IPS-NIHi11 (cell line): ENCODE measurements at regions not wholly inside any gene's neighbourhood (a gene's known extent, or its start where the extent isn't known, plus 50 kb on each side); places are given as distances from the start of the nearest gene placed in this dataset.
A peak's percentile ranks its signal among the peaks of the same experiment; 100 is the strongest.

ENCODE experiments used
- DNase-seq: peaks from one replicate; pipeline ENCODE4 v3.0.0; 2012; ENCODE audit warnings: mixed read lengths, low spot score

DNA sequence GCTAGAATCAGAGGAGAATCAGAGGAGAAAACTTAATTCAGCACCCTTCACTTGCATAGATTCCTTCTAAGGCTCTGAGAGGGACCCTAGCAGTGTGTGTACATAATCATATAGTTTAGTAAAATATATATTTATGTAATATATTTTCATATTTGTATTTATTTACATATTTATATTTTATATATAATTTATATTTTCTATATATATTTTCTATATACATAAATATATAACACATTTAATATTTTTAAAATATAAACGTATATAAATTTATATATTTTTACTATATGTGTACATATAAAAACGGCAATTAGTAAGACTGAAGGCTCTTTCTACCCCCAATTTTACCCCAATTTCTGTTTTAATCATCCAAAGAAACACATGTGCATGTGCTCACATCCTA lies 80.3 kb downstream of the NXPE2 start:
- no peak for DNase-seq

DNA sequence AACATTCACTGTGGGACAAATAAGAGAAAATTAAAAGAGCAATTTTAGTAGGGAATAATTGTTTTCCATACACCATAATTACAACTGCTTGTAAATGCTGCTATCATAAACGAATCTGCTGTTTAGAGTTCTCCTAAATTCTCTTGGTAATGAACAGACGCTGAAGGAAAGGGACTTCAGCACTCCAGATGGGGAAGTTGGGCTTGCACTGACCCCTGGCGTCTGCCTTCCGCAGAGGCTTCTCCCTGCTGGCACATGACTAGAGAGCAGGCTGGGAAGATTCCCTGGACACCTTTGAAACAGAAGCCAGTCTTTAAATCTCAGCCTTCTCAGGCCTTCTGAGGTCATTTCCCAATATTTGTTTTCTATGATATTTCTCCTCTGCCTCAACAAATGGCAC lies 84.1 kb downstream of the NXPE2 start:
- peak; percentile 62 for DNase-seq

DNA sequence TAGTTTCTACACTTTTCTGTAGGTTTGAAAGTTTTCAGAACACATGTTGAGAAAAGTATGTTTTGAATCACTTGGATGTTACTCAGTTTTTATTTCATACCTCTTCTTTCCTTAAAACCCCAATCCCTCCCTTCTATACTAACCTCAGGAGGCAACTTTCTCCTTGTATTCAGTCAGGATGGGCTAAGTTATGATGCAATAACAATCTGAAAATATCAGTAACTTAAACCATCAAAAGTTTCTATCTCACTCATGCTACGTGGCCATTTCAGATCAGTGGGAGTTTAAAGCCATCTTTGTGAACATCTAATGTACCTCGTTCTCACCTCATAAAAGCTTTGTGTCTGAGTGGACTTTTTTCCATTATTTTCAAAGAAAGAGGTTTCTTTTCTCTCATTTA lies 86.2 kb downstream of the NXPE2 start:
- no peak for DNase-seq

DNA sequence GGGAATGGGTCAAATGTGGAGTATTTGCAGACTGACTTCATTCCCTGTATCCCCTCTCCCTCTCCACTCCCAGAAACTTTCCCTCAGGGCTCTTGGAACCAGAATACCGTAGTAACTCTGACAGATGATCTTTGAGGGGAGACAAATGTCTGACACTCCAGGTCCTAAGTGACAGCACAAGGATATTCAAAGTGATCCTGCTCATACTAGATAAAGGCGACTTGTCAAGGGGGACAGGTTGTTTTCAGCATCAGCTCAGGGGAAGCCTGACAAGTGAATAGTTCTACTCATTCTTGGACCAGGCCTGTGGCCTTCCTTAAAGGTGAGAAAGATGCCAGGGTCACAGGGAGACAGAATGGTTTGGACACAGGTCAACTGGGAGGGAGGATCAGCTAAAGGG lies 92.8 kb downstream of the NXPE2 start:
- no peak for DNase-seq

DNA sequence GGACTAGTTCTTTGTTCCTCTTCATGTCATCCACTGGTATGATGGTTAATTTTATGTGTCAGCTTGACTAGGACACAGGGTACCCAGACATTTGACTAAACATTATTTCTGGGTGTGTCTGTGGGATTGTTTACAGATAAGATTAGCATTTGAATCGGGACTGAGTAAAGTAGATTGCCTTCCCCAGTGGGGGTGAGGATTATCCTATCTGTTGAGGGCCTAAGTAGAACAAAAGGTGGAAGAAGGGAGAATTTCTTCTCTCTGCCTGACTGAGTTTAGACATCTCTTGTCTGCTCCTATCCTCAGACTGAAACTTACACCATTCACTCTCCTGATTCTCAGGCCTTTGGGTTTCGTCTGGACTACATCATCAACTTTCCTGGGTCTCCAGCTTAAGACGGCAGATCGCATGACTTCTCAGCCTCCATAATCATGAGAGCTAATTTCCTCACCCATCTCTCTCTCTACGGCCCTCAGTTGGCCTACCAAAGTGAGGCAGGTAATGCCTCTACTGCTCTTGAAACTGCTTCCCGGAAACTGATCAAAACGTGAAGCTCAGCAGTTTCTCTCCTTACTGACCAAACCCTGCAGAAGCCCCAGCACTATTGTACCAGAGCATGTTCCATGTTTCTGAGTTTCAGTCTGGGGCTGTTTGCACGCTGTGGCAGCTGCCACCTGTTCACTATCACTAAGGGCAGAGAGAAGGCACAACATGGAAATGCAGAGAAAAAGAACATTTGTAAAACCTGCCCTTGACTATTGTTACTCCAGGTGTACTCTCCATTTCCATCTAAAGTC lies 95.4 kb downstream of the NXPE2 start:
- no peak for DNase-seq

DNA sequence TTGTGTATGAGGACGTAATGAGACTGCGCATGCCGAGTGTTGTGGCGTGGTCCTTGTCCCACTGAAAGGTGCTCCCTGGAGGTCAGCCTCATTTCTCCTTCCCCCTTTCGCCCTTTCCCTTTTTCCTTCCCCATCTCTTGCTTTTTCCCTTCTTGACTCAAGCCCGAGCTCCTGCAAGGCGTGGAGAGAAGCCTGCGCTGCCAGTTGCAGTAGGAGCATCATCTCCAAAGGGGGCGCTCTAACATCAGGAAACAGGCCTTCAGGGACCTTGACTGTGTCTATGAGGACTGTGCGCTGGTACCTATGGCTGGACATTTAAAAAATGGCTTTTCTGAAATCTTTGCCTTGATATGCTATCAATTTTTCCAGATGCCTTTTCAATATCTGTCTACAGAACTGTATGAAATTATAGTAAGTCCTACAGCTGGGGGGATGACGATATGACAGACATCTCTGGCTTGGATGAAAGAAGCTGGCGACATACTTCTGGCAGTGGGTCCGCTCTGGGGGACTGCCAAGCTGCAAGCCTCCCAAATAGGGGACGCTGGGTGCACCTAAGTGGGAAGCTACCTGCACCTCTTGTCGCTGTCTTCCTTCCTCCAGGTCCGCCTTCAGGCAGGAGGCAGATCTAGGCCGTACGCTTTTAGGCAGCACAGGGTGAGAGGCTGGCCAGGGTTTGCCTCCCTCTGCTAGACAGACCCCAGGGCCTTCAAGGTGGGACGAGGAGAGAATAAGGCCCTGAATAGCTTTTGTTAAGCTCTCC lies 96.5 kb downstream of the NXPE2 start:
- peak; percentile 70 for DNase-seq

- no peak for DNase-seq
These were observed 97.7 kb downstream of the NXPE2 start for GRCh38 chr11:114775875-114776621.

DNA sequence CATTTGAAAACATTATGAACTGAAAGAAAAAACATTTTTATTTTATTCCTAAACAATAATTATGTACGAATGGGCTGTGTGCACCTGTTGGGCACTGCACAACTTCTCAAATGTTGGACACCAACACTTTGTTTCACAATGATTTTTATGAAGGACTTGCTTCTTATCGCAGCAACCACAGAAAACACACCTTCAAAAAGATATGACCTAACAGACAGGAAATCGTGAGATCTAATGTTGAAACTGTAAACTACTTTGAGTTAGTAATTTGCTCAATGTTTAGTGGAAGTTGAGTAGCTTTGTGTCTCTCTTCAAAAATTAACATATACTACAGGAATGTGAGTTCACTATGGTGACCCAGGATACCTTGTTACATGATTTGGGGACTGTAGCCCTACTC lies 98.6 kb downstream of the NXPE2 start:
- DNase-seq, result no peak

- DNase-seq, result no peak
These were observed 100.9 kb downstream of the NXPE2 start for GRCh38 chr11:114779189-114779588.

DNA sequence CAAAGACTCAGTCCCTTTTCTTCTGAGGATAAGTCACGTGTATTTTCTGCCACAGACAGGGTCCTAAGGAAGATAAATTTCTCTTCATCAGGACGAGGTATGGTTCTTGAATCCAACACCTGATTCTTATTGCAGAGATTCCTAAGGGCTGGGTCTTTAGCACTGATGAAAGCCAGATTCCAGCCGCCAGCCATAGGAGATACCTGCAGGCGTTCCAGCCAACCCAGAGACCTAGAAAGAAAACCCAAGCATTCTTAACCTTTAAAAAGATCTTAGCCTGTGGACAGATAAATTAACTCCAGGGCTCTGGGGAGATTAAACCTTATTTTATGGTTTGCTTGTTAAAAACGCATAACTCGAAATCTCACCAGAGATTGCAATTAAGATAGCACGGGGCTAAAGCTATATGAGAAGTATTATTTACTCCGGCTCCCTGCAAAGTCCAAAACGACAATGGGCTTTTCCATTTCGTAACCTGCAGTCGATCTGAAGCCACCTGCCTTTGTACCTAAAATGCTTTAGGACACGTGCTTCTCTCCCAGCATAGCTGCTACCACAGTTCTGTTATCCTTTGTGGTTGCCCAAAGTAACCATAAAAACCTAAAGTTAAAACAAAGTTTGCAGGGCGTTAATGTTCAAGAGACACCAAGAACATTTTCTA lies 104.5 kb downstream of the NXPE2 start:
- DNase-seq, result no peak

- no peak for DNase-seq
These were observed 105.5 kb downstream of the NXPE2 start for GRCh38 chr11:114783805-114784204.

GRCh38 chr11:114784216-114784615 lies 105.9 kb downstream of the NXPE2 start:
- DNase-seq, result no peak

GRCh38 chr11:114784891-114785290 lies 106.6 kb downstream of the NXPE2 start:
- DNase-seq, result no peak

- no peak for DNase-seq
These were observed 107.5 kb downstream of the NXPE2 start for GRCh38 chr11:114785820-114786219.

DNA sequence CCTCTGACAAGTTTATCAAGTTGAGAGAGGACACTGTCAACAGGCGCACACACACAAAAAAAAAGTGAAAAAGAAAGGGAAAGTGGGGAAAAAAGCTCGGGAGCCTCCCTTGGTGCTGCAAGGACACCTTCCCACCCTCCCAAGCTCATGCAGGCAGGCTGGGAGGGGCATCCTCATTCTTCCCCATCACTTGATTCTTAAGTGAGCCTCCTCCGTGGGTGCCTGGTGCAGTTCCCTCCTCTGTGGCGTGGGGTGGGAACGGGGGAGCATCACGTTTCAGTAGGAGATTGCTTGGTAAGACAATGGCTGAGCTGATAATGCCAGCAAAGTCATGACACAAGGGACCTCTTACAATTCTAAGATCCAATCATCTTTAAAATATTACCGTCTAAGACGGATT lies 108.8 kb downstream of the NXPE2 start:
- no peak for DNase-seq

- no peak for DNase-seq
These were observed 112.6 kb downstream of the NXPE2 start for GRCh38 chr11:114790910-114791309.

DNA sequence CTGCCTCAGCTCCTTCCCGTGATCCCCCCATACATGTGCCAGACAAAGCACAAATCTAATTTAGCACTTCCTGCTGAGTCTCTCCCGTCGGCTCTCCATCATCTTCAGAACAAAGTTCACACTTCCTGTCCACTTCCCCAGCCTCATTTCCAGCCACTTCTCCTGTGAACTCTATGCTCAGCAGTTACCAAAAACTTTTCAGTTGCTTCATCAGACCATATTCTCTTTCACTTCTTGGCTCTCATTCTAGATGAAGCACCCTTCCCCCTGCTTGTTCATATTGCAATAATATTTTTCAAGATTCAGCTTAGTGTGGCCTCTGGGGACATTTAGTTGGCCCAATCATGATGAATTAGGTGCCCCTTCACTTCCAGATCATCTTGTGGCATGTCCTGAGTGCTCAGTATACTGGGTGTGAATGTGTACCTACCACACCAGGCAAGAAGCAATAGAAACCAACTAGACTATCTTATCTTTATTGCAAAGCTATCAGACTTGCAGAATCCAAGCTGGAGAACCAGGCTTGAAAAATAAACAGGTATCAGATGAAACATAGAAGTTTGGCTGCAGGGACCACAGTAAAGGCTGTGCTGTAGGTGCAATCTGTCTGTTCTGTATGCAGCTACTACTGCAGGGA lies 115.8 kb downstream of the NXPE2 start:
- no peak for DNase-seq

- no peak for DNase-seq
These were observed 118.8 kb downstream of the NXPE2 start for GRCh38 chr11:114796954-114797721.

DNA sequence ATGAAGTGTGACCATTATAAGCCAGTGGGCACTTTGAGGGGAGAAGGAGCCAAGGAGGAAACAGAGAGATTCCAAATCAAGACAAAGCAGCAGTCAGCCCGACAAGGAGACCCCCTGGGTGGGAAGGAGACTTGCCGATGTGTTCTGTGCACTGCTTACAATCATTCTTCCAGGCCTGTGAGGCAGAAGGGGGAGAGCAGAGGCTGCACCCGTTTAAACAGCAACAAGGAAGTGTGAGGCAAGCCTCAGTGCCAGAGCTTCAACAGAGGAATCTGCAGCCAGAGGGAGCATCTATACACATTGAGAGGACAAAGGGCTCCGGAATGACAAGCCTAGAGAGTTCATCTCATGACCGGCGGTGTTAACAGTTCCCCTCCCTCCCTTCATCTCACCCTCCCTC lies 121.1 kb downstream of the NXPE2 start:
- peak; percentile 51 for DNase-seq

DNA sequence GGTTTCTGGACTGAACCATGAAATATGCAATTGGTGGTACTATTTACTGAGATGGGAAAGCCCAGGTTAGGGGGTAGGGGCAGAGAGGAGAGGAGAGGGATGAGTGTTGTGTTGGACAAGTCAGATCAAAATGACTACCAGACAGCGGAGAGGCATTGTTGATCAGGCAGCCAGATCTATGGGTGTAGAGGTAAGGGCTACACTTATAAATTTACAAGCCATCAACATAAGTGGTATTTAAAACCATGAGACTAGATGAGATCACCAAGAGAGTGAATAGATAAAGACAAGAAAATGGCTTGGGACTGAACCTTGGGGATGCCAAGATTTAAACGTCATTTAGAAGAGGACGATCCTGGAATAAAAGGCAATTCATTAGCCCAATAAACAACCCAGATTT lies 123.4 kb downstream of the NXPE2 start:
- DNase-seq, result no peak

GRCh38 chr11:114802878-114803277 lies 124.6 kb downstream of the NXPE2 start:
- no peak for DNase-seq
